ENCODE measurements at regions not wholly inside any gene's neighbourhood (a gene's known extent, or its start where the extent isn't known, plus 50 kb on each side); places are given as distances from the start of the nearest gene placed in this dataset.

DNA sequence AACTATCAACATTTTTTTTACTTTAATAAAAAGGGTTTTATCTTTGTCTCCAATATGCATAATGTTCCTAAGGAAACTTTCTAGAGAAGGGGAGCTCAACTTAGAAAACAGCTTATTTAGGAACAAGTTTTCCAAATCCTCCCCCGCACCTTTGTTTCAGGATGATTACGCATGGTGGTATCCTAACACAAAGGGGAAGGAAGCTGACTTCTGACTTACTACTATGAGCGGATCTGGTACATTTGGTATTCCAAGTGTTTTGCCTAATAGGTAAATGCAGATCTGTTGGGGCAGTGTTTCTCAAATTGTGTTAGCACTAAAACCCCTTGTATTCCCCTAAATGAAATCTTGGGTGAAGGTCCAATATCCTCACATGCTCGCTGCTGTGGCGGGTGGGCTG, 229.3 kb upstream of the KLF14 start:
- no peak for DNase-seq (ENCODE audit: low read depth in 3 of 3)

DNA sequence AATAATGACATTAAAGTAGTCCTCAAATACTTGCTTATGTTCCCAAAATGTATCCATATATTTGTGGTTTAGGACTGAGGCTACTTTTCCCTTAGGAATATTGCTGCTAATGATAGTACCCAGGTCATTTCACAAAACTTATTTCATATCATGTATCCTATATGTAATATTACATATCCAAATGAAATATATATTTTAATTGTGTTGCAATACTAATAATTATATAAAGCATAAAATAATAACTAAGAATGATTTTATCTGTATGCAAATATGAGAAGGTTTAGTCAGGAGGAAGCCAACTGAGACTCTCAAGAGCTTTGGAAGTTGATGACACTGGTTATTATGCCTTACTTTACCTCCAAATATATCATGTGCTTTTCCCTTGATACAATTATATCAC, 231.5 kb upstream of the KLF14 start:
- no peak for DNase-seq (ENCODE audit: low read depth in 3 of 3)

DNA sequence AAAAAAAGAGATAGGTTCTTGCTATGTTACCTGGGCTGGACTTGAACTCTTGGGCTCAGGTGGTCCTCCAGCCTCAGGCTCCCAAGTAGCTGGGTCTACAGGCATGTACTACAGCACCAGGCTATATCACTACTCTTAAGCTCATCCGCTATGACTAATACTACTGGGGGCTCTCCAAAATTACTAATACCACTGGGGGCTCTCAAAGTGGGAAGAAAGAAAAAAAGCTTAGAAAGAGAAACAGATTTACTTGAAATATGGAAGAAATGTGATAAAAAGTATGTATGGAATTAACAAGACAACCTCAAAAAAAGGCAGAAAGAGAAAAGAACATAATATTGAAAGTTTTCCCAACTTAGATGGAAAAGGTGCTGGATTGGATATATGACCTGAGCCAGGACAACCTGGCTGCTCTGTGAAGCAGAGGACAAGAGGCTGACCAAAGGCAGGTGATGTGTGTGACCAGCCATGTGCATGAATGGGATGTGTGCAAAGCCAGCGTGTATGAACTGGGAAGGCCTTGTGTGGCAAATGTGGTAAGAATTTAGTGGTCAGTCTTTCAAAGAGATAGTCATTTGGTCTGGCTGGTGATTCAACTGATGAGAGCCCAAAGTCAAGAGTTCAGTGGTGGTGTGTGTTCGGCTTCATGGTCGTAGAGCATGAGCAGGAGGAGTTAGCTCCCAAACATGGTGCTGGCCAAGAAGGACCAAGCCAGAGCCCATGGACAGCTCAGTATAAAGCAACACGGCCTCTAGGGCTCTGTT, 232.4 kb upstream of the KLF14 start:
- no peak for DNase-seq (ENCODE audit: low read depth in 3 of 3)

DNA sequence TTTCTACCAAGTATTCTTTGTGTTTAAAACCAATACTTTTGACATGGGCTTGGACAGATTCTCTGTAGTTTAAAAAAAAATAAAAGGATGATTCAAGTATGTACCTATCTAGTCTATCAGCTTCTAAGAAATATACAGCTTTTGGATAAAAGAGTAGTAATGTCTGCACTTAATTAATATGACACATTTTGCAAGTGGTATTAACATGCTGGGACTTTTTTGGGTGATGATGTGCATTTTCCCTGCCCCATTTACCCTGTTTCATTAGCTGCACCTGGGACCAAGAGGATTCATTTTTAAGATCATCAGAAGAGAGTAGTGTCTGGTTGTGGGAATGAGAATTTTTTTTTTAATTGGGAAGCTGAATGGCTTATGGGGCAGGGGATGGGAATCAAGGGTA, 236.2 kb upstream of the KLF14 start:
- no peak for DNase-seq (ENCODE audit: low read depth in 3 of 3)

DNA sequence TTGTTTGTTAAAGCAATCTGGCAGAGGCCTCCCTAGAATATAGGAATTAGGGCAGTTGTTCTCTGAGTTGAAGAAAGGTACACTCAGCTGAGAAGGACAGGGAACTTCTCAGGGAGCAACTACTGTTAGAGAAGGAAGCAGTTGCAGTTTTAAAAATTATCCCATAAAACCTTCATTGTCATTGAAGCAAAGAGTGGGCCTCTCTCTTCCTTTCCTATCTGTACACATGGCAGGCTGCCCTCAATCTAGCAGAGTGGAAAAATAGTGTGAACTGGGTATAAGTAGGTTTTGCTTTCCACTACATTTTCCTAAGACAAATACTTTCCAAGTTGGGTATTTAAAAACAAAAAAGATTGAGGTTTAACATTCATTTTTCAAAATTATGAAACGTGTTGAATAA, 236.7 kb upstream of the KLF14 start:
- no peak for DNase-seq (ENCODE audit: low read depth in 3 of 3)

DNA sequence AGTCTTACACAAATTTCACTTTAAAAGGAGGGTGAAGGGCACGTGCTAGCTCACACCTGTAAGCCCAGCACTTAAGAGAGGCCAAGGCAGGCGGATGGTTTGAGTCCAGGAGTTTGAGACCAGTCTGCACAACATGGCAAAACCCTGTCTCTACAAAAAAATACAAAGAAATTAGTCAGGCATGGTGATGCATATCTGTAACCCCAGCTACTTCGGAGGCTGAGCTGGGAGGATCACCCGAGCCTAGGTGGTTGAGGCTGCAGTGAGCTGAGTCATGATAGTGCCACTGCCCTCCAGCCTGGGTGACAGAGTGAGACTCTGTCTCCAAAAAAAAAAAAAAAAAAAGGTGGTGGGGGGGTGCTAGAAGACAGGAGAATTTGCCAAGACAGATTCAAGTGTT, 237.3 kb upstream of the KLF14 start:
- DNase-seq (ENCODE audit: low read depth in 3 of 3), result peak in 2 of 3 donors; percentile 52 to 83

DNA sequence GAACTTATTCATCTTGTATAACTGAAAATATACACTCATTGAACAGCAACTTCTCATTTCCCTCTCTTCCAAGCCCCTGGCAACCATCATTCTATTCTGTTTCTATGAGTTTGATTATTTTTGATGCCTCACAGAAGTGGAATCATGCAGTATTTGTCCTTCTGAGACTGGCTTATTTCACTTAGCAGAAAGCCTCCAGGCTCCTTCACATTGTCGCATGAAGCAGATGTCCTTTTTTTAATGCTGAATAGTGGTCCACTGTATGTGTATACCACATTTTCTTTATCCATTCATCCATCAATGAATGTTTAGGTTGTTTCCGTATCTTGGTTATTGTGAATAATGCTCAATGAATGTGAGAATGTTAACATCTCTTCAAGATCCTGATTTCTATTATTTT, 238.2 kb upstream of the KLF14 start:
- DNase-seq (ENCODE audit: low read depth in 3 of 3), result no peak

DNA sequence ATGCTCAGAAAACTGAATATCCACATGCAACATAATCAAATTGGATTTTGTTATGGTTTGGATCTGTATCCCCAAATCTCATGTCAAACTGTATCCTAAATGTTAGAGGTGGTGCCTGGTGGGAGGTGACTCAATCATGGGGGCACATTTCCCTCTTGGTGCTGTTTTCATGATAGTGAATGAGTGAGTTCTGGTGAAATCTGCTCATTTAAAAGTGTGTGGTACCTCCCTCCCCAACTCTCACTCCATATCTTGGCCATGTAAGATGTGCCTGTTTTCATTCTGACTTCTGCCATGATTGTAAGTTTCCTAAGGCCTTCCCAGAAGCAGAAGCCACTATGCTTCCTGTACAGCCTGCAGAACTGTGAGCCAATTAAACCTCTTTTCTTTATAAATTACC, 239.6 kb upstream of the KLF14 start:
- no peak for DNase-seq (ENCODE audit: low read depth in 3 of 3)

DNA sequence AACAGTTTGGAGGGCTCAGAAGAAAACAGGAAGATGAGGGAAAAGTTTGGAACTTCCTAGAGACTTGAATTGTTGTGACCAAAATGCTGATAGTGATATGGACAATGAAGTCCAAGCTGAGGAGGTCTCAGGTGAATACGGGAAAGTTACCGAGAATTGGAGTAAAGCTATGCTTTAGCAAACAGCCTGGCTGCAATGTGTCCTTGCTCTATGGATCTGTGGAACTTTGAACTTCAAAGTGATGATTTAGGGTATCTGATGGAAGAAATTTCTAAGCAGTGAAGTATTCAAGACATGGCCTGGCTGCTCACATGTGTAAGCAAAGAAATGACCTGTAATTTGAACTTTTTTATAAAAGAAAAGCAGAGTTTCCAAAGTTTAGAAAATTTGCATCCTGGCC, 240.2 kb upstream of the KLF14 start:
- DNase-seq (ENCODE audit: low read depth in 3 of 3), result no peak

DNA sequence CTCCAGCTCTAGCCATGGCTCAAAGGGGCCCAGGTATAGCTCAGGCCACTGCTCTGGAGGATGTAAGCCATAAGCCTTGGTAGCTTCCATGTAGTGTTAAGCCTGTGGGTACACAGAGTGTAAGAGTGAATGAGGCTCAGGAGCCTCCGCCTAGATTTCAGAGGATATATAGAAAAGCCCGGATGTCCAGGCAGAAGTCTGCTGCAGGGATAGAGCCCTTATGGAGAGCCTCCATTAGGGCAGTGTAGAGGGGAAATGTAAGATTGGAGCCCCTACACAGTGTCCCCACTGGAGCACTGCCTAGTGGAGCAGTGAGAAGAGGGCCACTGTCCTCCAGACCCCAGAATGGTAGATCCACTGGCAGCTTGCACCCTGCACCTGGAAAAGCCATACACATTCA, 240.8 kb upstream of the KLF14 start:
- DNase-seq (ENCODE audit: low read depth in 3 of 3), result no peak

DNA sequence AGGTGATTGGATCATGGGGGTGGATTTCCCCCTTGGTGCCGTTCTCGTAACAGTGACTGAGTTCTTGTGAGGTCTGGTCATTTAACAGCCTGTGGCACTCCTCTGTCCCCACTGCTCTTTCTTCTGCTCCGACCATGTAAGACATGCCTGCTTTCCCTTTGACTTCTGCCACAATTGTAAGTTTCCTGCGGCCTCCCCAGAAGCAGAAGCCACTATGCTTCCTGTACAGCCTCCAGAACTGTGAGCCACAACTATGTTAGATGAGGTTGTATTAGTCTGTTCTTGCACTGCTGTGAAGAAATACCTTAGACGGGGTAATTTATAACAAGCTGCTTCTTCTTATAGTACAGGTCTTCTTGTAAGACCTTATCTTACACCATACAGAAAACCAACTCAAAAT, 241.7 kb upstream of the KLF14 start:
- DNase-seq (ENCODE audit: low read depth in 3 of 3), result no peak

DNA sequence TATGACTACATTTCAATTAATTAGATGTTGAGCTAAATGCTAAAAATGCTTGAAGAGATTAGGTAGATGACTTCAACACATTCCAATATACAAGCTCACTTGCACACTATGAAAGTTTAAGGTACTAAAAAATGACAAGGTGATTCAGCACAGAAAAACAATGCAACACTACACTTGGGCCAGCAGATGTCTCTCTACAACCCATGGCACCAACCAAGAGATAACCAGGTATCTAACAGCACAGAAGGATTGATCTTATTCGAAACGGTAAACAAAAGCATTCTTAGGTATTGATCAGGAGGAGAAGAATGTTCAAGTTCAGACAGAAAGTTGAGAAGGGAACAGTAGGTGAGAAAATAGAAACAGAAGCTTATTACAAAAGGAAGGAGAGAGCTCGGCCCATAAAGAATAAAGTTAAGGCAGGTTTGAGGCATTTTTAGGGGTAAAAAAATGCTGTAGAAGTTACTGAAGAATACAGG, 248.2 kb upstream of the KLF14 start:
- DNase-seq (ENCODE audit: low read depth in 3 of 3), result no peak

DNA sequence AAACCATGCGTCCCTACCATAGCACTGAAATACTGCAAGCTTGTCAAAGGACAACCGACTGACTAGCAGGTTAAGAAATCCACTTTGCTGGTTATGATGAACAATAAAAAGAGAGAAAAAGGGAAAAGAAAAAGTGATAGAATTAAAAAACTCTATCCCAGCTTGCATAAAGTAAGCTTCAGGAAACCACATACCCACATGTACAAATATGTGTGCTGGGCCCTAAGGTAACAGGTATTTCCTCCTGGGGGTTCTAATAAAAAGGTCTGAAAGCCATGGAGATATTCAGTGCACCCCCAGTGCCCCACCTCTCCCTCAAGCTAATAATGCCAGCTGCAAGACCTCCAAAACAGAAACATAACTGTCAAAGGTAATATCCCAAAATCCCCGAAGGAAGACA, 248.6 kb upstream of the KLF14 start:
- DNase-seq (ENCODE audit: low read depth in 3 of 3), result no peak

DNA sequence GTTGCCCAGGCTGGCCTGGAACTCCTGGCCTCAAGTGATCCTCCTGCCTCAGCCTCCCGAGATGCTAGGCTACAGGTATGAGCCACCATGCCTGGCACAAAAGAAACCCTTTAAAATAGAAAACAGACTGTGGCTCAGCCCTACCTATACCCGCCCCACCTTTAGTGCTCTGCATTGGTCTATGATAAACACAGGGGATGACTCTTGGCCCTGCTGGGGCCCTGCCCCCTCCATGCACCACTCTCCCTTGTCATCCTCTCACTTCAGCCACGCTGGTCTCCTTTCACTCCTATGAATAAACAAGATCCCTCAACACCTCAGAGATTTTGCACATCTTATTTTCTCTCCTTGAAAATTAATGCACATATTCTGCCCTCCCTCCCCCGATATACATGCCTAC, 251.4 kb upstream of the KLF14 start:
- no peak for DNase-seq (ENCODE audit: low read depth in 3 of 3)

DNA sequence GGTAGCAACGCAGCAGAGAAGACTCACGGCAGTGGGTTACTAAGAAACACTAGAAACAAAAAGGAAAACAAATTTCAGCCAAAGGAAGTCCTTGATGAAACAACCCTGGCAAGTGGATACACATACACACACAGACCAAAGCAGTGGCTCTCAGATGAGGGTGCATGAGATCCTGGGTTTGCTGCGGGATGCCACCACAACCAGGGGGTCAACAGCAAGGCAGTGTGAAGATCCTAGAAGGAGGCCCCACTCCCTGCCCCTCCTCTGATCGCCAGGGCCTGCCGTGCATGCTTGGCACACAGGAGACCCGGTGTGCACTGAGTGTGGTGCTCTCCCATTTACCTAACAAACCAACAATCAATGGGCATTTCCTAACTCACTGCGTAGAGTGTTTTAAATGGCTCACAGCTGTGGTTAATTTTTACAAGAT, 252.3 kb upstream of the KLF14 start:
- no peak for DNase-seq (ENCODE audit: low read depth in 3 of 3)

DNA sequence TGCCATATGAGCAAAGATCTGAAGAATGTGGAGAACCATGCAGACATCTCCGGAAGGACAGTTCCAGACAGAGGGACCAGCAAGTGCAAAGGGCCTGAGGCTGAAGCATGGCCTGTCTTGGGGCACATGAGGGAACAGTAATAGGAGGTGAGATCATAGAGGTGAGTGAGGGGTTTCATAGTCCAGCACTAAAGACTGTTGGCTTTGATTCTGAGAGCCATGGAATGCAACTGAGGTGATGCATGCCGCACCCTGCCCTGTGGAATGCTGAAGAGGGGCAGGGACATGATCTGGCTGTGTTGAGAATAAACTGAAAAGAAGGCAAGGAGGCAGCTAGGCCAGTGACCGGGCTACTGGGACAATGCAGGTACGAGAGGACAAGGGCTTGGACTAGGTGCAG, 253.1 kb upstream of the KLF14 start:
- no peak for DNase-seq (ENCODE audit: low read depth in 3 of 3)

DNA sequence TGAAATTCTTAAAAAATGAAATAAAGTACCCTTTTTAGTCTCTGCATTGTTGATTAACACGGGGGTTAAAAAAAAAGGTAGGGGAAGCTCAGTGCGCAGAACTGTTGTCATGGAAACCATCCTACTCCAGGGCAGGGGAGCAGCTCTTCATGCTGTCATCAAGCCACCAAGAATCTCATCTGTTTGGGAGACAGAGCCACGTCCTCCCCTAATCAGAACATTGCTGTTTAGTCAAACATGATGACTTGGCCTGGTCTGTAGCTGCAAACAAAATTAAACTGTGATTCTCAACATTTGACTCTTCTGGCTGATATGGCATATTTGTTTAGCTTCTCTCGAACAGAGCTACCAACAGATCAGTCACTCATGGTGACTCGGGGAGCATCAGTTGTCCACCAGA, 254.4 kb upstream of the KLF14 start:
- DNase-seq (ENCODE audit: low read depth in 3 of 3), result no peak

DNA sequence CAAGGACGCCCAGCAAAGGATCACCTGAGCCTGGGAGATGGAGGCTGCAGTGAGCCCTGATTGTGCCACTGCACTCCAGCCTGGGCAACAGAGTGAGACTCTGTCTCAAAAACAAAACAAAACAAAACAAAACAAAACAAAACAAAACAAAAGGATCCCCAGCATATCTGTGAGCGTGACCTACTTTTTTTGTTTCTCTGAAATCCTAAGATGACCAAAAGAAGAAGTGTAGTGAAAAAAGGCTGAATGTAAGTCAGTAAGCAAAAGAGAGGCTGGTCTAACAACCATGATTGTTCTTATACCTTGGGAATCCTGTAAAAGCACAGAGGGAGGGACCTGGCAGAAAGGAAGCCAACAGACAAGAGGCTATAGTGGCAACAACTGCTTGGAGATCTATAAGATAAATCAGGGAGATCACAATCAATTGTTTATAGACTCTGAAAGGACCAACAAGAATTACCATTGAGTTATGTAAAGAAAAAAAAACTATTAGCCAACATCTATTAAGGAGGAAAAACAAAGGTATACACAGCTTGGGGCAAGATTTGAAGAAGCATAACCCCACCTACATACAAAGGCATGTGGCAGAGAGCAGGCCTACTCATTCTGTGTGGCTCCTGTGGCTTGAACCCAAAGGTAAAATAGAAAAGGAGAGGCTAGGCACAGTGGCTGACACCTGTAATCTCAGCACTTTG, 255.2 kb upstream of the KLF14 start:
- no peak for DNase-seq (ENCODE audit: low read depth in 3 of 3)

DNA sequence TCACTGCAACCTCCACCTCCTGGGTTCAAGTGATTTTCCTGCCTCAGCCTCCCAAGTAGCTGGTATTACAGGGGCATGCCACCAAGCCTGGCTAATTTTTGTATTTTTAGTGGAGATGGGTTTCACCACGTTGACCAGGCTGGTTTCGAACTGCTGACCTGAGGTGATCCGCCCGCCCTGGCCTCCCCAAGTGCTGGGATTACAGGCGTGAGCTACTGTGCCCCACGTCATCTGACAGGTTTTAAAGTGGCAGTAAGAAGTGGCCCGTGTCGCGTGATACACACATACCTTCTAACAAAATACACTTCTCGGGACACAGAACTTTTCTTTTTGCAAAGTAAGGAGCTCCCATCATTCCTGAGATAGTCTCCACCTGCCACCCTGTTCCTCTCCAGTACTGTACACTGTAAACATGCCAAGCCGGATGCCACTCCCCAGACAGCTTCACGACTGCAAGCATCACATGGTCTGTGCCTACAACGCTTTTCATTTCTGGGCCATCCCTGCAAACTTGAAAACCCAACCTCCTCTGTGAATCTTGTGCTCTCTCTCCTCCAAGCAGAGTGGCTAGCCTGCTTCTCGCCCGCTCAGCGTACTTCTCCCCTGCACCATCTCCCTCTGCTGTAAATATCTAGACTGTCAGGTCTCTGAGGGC, 256.3 kb upstream of the KLF14 start:
- DNase-seq (ENCODE audit: low read depth in 3 of 3), result no peak

DNA sequence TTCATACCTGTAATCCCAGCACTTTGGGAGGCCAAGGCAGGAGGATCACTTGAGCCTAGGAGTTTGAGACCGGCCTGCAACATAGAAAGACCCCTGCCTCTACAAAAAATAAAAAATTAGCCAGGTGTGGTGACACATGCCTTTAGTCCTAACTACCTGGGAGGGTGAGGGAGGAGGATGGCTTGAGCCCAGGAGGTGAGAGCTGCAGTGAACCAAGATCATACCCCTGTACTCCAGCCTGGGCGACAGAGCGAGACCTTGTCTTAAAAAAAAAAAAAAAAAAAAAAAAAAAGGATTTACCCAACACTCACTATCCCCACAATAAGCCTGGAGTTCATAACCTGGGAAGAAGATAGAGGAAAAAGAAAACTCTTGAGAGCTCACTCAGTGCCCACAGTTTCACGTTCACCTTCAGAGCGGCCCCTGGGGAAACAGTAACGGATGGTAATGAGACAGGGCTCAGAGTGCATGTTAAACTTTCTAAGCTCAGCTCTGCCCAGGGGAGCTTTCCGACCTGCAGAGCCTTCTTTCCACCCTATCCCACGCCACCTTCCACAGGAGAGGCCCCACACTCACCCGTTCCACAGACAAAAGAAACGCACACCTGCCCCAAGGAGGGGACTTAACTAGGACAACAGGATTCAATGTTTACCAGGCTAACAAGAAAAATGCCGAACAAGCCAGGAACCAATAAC, 259.8 kb upstream of the KLF14 start:
- no peak for DNase-seq (ENCODE audit: low read depth in 3 of 3)

DNA sequence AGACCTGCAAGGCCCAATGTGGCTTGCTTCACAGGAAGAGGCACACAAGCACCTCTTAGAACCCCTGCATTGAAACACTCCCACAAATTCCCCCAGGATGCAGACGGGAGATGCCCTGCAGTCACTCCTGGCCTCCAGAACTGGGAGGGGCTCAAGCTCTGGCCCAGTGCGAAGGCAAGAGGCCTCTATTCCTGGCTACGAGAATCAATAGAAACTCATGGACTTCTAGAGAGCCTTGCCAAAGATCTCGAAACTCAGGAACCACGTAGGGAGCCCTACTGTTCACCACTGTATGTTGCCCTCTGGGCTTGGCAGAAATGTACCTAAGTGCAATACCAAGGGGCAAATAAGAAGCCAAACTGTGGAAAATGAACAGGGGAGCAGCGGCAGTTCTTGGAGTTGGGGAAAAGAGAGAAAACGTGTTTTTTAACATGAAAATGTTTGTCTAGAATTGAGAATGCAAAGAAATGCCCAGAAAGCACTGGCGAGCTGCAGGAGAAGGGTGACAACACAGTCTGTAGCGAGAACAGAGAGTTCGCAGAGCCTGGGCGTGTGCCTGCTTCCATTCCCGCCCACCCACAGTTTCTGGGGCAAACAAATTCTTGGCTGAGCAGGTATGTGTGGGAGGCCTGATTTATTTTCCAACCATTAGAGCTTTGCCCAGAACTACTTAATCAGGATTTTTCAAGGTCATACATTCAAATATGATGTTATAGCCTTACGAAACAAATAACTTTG, 260.5 kb upstream of the KLF14 start:
- DNase-seq (ENCODE audit: low read depth in 3 of 3), result no peak
